IMR-90 (cell line): ENCODE measurements at regions not wholly inside any gene's neighbourhood (a gene's known extent, or its start where the extent isn't known, plus 50 kb on each side); places are given as distances from the start of the nearest gene placed in this dataset.

Experiments
- BHLHE40 ChIP-seq: fragments of 150-350 bp; IDR thresholded peaks from 2 replicates; pipeline ENCODE4 v1.6.1; 2016; ENCODE audit warnings: mild to moderate bottlenecking, low read depth, low read length
- CTCF ChIP-seq: conservative IDR thresholded peaks from 2 replicates; pipeline ENCODE4 v1.5.1; 2012; ENCODE audit warnings: mild to moderate bottlenecking, low read depth, low read length, improper control_type of control experiment
- ELK1 ChIP-seq: fragments of 150-350 bp; IDR thresholded peaks from 2 replicates; pipeline ENCODE4 v1.6.1; 2016; ENCODE audit warnings: low read depth, mild to moderate bottlenecking, low read length, moderate library complexity, borderline replicate concordance
- MAZ ChIP-seq: IDR thresholded peaks from 2 replicates; pipeline ENCODE4 v1.6.1; 2012; ENCODE audit warnings: low read depth, mild to moderate bottlenecking, low read length, improper control_type of control experiment, moderate library complexity, borderline replicate concordance
- POLR2A ChIP-seq: IDR thresholded peaks from 2 replicates; pipeline ENCODE4 v1.6.1; 2012; ENCODE audit warnings: mild to moderate bottlenecking, low read depth, low read length
- RAD21 ChIP-seq: IDR thresholded peaks from 2 replicates; pipeline ENCODE4 v1.6.1; 2012; ENCODE audit warnings: low read length, improper control_type of control experiment
- RCOR1 ChIP-seq: IDR thresholded peaks from 2 replicates; pipeline ENCODE4 v1.6.1; 2012; ENCODE audit warnings: mild to moderate bottlenecking, low read length, improper control_type of control experiment; ENCODE audit not compliant: insufficient replicate concordance
- SMC3 ChIP-seq: fragments of 150-350 bp; IDR thresholded peaks from 2 replicates; pipeline ENCODE4 v1.6.1; 2016; ENCODE audit warnings: low read depth, mild to moderate bottlenecking, antibody characterized with exemption, low read length, moderate library complexity
- USF2 ChIP-seq: fragments of 150-350 bp; IDR thresholded peaks from 2 replicates; pipeline ENCODE4 v1.6.1; 2017; ENCODE audit warnings: mild to moderate bottlenecking, antibody characterized with exemption, low read length, low read depth

GRCh38 chr4:145234091-145234706, 53.8 kb upstream of the OTUD4 start:
- TF ChIP-seq ELK1, result no peak
- no peak for TF ChIP-seq POLR2A
- peak; percentile 88 for TF ChIP-seq CTCF
- TF ChIP-seq RAD21, result peak; percentile 83
- peak; percentile 84 for TF ChIP-seq SMC3
- no peak for TF ChIP-seq MAZ
- no peak for TF ChIP-seq RCOR1
- no peak for TF ChIP-seq USF2
- no peak for TF ChIP-seq BHLHE40
